GM20000 (cell line): ENCODE measurements at regions not wholly inside any gene's neighbourhood (a gene's known extent, or its start where the extent isn't known, plus 50 kb on each side); places are given as distances from the start of the nearest gene placed in this dataset.

Experiments used
- DNase-seq: peaks from one replicate; pipeline ENCODE4 v3.0.0; 2012; ENCODE audit warnings: low spot score
- CTCF ChIP-seq: IDR thresholded peaks from 2 replicates; pipeline ENCODE4 v1.5.1; 2012; ENCODE audit warnings: mild to moderate bottlenecking, control low read depth; ENCODE audit errors: extremely low read depth, missing control alignments

- DNase-seq: no peak
- no peak for TF ChIP-seq CTCF
Measured at GRCh38 chr2:122421775-122422174, 666.3 kb downstream of the TSN start.

DNA sequence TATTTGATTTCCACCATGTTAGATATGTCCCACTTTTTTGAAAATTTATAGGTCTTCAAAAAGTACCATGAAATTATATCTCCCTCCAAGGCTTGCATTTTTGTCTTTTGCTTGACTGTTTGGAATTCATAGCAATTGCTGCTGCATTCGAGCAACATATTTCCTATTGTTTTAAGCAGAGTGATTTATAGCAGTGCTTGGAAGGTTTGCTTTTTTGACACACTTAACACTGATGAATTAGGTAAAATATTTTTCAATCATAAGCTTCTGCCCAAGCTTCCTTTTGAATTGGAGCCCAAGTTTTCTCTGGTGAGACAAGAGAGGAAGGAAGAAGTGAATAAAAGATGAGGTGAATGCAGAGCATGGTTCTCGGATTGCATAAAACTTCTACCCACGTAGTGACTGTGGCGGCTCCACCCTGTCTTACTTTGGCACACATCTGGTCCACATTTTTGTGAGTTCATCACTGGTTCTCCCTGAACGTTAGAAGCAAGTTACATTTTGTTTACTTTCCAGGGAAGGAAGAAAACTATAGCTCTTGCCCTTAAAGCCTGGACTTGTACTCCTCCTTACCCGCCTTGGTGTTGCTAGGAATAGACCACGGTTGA is 667.0 kb downstream of the TSN start:
- no peak for TF ChIP-seq CTCF
- no peak for DNase-seq

- no peak for TF ChIP-seq CTCF
- DNase-seq: no peak
Measured at GRCh38 chr2:122423934-122424333, 668.5 kb downstream of the TSN start.

DNA sequence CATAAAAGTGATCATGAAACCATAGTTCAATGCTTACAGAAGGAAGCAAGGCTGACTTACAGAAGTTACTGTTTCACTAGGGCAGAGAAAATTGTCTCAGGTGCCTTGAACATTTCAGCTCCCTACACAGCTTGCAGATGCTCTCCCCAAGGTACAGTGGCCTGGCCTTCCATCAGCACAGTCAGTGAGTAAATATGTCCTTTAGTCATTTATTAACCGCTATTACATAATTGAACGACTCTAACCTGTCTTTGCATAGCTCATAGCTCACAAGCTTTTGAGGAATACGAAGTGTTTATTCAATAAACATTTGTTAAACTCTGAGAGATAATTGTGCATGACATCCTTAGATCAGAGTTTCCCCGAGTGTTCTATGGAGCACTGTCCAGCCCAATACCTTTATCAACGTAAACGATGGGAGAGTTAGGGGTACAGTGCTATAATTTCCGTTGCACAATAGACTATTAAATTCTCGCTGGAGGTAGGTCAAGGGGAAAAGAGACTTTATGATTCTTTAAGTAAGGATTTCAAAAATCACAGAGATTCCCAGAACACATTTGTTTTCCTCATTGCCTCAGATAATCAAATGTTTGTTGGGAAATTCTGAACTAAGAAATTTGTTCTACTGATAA is 677.8 kb downstream of the TSN start:
- no peak for DNase-seq
- no peak for TF ChIP-seq CTCF

DNA sequence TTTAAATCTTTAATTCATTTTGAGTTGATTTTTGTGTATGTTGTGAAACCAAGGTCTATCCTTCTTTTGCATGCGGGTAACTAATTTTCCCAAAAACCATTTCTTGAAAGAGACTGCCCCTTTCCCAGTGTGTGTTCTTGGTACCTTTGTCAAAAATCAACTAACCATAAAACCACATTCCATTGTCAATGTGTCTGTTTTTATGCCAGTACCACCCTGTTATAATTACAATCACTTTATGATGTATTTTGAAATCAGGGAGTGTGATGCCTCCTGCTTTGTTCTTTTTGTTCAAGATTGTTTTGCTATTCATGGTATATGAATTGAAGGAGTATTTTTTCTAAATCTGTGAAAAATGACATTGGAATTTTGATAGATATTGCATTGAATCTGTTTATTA is 689.6 kb downstream of the TSN start:
- no peak for DNase-seq
- no peak for TF ChIP-seq CTCF

DNA sequence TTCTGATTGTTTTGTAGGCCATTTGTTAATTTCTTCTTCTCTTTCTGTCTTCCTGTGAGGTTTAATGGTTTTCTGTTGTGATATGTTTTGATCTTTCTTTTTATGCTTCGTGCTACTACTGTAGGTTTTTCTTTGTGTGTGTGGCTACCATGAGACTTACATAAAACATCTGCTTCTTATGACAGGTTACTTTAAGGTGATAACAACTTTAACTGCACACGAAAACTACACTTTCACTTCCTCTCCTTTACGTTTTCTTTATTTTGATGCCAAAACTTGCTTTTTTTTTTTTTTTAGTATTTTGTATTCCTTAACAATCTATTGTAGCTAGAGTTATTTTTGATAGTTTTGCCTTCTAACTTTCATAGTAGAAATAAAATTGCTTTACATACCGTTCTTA is 691.3 kb downstream of the TSN start:
- no peak for DNase-seq
- TF ChIP-seq CTCF: no peak

GRCh38 chr2:122447237-122447636 is 691.8 kb downstream of the TSN start:
- TF ChIP-seq CTCF: no peak
- no peak for DNase-seq
